WTC11 (cell line): ENCODE measurements at regions not wholly inside any gene's neighbourhood (a gene's known extent, or its start where the extent isn't known, plus 50 kb on each side); places are given as distances from the start of the nearest gene placed in this dataset.

Experiments used
- ATAC-seq: fragments of 200-7000 bp; cut with Tn5 transposase; 2 replicates; pipeline ENCODE4 v1.10.0; 2021; ENCODE audit warnings: mild to moderate bottlenecking, moderate library complexity
- CTCF ChIA-PET: fragments of 300-600 bp; sonication (Branson Sonifier 250); formaldehyde crosslinking; loops from one replicate; lab custom pipeline; 2021; ENCODE audit warnings: antibody characterized with exemption; lab: Charles Lee
- POLR2A ChIA-PET: fragments of 350-600 bp; sonication (Branson Sonifier 250); formaldehyde crosslinking; loops from one replicate; lab custom pipeline; 2021; ENCODE audit warnings: antibody characterized with exemption; lab: Charles Lee
- DNase-seq: peaks from one replicate; pipeline ENCODE4 v3.0.0; 2021; ENCODE audit warnings: low spot score
- H3K27ac Mint-ChIP-seq: 2 replicates; pipeline ENCODE4 v1.8.0; 2021; ENCODE audit warnings: mixed read lengths
- H3K27me3 Mint-ChIP-seq: 2 replicates; pipeline ENCODE4 v1.8.0; 2021; ENCODE audit warnings: low read depth, mild to moderate bottlenecking, moderate library complexity, mixed read lengths
- H3K36me3 Mint-ChIP-seq: 2 replicates; pipeline ENCODE4 v1.8.0; 2021; ENCODE audit warnings: mixed read lengths
- H3K4me1 Mint-ChIP-seq: 2 replicates; pipeline ENCODE4 v1.8.0; 2022; ENCODE audit warnings: mixed read lengths
- H3K4me3 Mint-ChIP-seq: 2 replicates; pipeline ENCODE4 v1.8.0; 2021; ENCODE audit warnings: mild to moderate bottlenecking, moderate library complexity, mixed read lengths
- H3K9me3 Mint-ChIP-seq: 2 replicates; pipeline ENCODE4 v1.8.0; 2021; ENCODE audit warnings: mixed read lengths
- ATF6 ChIP-seq: sonication (generic); formaldehyde crosslinking; IDR thresholded peaks from 2 replicates; pipeline ENCODE4 v1.8.1; 2023; ENCODE audit warnings: mild to moderate bottlenecking, missing genetic modification reagents
- CDX4 ChIP-seq: fragments of 250-450 bp; sonication (Bioruptor Pico); IDR thresholded peaks from 2 replicates; pipeline ENCODE4 v1.9.0; 2021; ENCODE audit warnings: moderate library complexity, mild to moderate bottlenecking, inconsistent platforms, borderline replicate concordance
- CREB1 ChIP-seq: sonication (generic); formaldehyde crosslinking; IDR thresholded peaks from 2 replicates; pipeline ENCODE4 v1.8.0; 2023; ENCODE audit warnings: mild to moderate bottlenecking, missing genetic modification reagents
- E2F4 ChIP-seq: sonication (generic); formaldehyde crosslinking; IDR thresholded peaks from 2 replicates; pipeline ENCODE4 v1.8.1; 2022; ENCODE audit warnings: low read depth, mild to moderate bottlenecking, moderate library complexity, missing genetic modification reagents, borderline replicate concordance
- FOXJ3 ChIP-seq: sonication (generic); formaldehyde crosslinking; IDR thresholded peaks from 2 replicates; pipeline ENCODE4 v1.9.0; 2021; ENCODE audit warnings: missing genetic modification reagents, mild to moderate bottlenecking, borderline replicate concordance
- GABPB1 ChIP-seq: sonication (generic); formaldehyde crosslinking; IDR thresholded peaks from 2 replicates; pipeline ENCODE4 v1.8.1; 2023; ENCODE audit warnings: mild to moderate bottlenecking, missing genetic modification reagents
- HMGA2 ChIP-seq: fragments of 250-450 bp; sonication (Bioruptor Pico); IDR thresholded peaks from 2 replicates; pipeline ENCODE4 v1.4.0; 2021; ENCODE audit warnings: mild to moderate bottlenecking, moderate library complexity
- JAZF1 ChIP-seq: fragments of 250-450 bp; sonication (Bioruptor Pico); IDR thresholded peaks from 2 replicates; pipeline ENCODE4 v1.9.0; 2021; ENCODE audit warnings: moderate library complexity, mild to moderate bottlenecking, inconsistent platforms
- JUN ChIP-seq: sonication (generic); formaldehyde crosslinking; IDR thresholded peaks from 2 replicates; pipeline ENCODE4 v1.8.0; 2023; ENCODE audit warnings: mild to moderate bottlenecking, missing genetic modification reagents
- NR2C2 ChIP-seq: sonication (generic); formaldehyde crosslinking; IDR thresholded peaks from 2 replicates; pipeline ENCODE4 v1.8.0; 2022; ENCODE audit warnings: mild to moderate bottlenecking, missing genetic modification reagents
- OVOL2 ChIP-seq: fragments of 250-450 bp; sonication (Bioruptor Pico); IDR thresholded peaks from 2 replicates; pipeline ENCODE4 v1.9.0; 2021; ENCODE audit warnings: mild to moderate bottlenecking, borderline replicate concordance
- RELA ChIP-seq: sonication (generic); formaldehyde crosslinking; IDR thresholded peaks from 2 replicates; pipeline ENCODE4 v1.8.1; 2022; ENCODE audit warnings: missing genetic modification reagents, mild to moderate bottlenecking, borderline replicate concordance
- RORB ChIP-seq: fragments of 250-450 bp; sonication (Bioruptor Pico); IDR thresholded peaks from 2 replicates; pipeline ENCODE4 v1.9.0; 2021; ENCODE audit warnings: mild to moderate bottlenecking
- SMAD3 ChIP-seq: sonication (generic); formaldehyde crosslinking; IDR thresholded peaks from 2 replicates; pipeline ENCODE4 v1.8.0; 2022; ENCODE audit warnings: missing genetic modification reagents, mild to moderate bottlenecking, borderline replicate concordance
- SMAD4 ChIP-seq: sonication (generic); formaldehyde crosslinking; IDR thresholded peaks from 2 replicates; pipeline ENCODE4 v1.8.0; 2022; ENCODE audit warnings: mild to moderate bottlenecking, missing genetic modification reagents
- SP1 ChIP-seq: sonication (generic); formaldehyde crosslinking; conservative IDR thresholded peaks from 2 replicates; pipeline ENCODE4 v1.8.1; 2022; ENCODE audit warnings: missing genetic modification reagents
- TP53 ChIP-seq: sonication (generic); formaldehyde crosslinking; IDR thresholded peaks from 2 replicates; pipeline ENCODE4 v1.8.1; 2023; ENCODE audit warnings: mild to moderate bottlenecking, missing genetic modification reagents
- ZMAT4 ChIP-seq: fragments of 250-450 bp; sonication (Bioruptor Pico); IDR thresholded peaks from 2 replicates; pipeline ENCODE4 v1.9.0; 2021; ENCODE audit warnings: mild to moderate bottlenecking
- ZNF671 ChIP-seq: fragments of 250-450 bp; sonication (Bioruptor Pico); IDR thresholded peaks from 2 replicates; pipeline ENCODE4 v1.8.0; 2021; ENCODE audit warnings: mild to moderate bottlenecking
- TF ChIP-seq, protein P1 (sequence below): sonication (generic); formaldehyde crosslinking; IDR thresholded peaks from 2 replicates; pipeline ENCODE4 v1.8.1; 2022; ENCODE audit warnings: missing genetic modification reagents, borderline replicate concordance
- TF ChIP-seq, protein P2 (sequence below): sonication (generic); formaldehyde crosslinking; conservative IDR thresholded peaks from 2 replicates; pipeline ENCODE4 v1.8.1; 2022; ENCODE audit warnings: mild to moderate bottlenecking, missing genetic modification reagents
- TF ChIP-seq, protein P3 (sequence below): sonication (generic); formaldehyde crosslinking; IDR thresholded peaks from 2 replicates; pipeline ENCODE4 v1.8.1; 2023; ENCODE audit warnings: mild to moderate bottlenecking, missing genetic modification reagents
- TF ChIP-seq, protein P4 (sequence below): sonication (generic); formaldehyde crosslinking; IDR thresholded peaks from 2 replicates; pipeline ENCODE4 v1.8.1; 2023; ENCODE audit warnings: mild to moderate bottlenecking, moderate library complexity, missing genetic modification reagents

DNA sequence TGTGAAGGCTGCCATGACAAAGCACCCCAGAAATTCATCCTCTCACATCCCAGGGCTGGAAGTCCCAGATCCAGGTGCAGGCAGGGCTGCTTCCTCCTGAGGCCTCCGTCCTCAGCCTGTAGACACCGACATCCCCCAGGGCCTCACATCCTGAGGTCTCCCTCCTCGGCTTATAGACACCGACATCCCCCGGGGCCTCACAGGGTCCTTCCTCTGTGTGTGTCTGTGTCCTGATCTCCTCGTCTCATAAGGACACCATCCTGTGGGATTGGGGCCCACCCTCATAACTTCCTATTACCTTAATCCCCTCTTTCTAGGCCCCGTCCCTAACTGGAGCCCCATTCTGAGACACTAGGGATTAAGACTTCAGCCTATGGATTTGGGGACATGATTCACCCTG is 92.0 kb upstream of the SNTG2 start (continued):
- TF ChIP-seq ATF6 (CRISPR knock-in tag): no peak
- TF ChIP-seq ZMAT4 (CRISPR knock-in tag): no peak
- no peak for TF ChIP-seq RORB (CRISPR knock-in tag)
- no peak for TF ChIP-seq GABPB1 (CRISPR knock-in tag)
- no peak for TF ChIP-seq FOXJ3 (CRISPR knock-in tag)
- TF ChIP-seq JAZF1 (CRISPR knock-in tag): no peak
- no peak for TF ChIP-seq SMAD3 (CRISPR knock-in tag)
- no peak for TF ChIP-seq CDX4
- no peak for TF ChIP-seq SMAD4 (CRISPR knock-in tag)

- Mint-ChIP-seq H3K4me3 (no peak overlapping the region), H3K9me3 (peaks cover 7% of the 10 kb centered on the region), H3K27ac (no peak overlapping the region), H3K27me3 (peaks cover 12% of the 10 kb centered on the region), H3K36me3 (no peaks in the 10 kb centered on the region; the same call in 1 of the 2 replicates), H3K4me1 (peaks cover 33% of the 10 kb centered on the region)
- ChIA-PET POLR2A (no interaction called here), CTCF (interaction anchor here (0.6 to 1.2 kb wide), 2 partner anchors 142 to 194 kb away, joined by 3 read pairs; no protein-coding TSS in a partner anchor)
- ATAC-seq (no peak), DNase-seq (no peak)
- TF ChIP-seq, protein P1, sequence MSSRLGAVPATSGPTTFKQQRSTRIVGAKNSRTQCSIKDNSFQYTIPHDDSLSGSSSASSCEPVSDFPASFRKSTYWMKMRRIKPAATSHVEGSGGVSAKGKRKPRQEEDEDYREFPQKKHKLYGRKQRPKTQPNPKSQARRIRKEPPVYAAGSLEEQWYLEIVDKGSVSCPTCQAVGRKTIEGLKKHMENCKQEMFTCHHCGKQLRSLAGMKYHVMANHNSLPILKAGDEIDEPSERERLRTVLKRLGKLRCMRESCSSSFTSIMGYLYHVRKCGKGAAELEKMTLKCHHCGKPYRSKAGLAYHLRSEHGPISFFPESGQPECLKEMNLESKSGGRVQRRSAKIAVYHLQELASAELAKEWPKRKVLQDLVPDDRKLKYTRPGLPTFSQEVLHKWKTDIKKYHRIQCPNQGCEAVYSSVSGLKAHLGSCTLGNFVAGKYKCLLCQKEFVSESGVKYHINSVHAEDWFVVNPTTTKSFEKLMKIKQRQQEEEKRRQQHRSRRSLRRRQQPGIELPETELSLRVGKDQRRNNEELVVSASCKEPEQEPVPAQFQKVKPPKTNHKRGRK (CRISPR knock-in tag): no peak
- TF ChIP-seq ZNF671 (no peak), OVOL2 (no peak), TP53 (no peak), RELA (CRISPR knock-in tag) (no peak), SMAD4 (CRISPR knock-in tag) (no peak), SP1 (no peak)
- TF ChIP-seq, protein P2, sequence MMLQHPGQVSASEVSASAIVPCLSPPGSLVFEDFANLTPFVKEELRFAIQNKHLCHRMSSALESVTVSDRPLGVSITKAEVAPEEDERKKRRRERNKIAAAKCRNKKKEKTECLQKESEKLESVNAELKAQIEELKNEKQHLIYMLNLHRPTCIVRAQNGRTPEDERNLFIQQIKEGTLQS (CRISPR knock-in tag): no peak
Measured at GRCh38 chr2:857937-858336, 92.7 kb upstream of the SNTG2 start.

DNA sequence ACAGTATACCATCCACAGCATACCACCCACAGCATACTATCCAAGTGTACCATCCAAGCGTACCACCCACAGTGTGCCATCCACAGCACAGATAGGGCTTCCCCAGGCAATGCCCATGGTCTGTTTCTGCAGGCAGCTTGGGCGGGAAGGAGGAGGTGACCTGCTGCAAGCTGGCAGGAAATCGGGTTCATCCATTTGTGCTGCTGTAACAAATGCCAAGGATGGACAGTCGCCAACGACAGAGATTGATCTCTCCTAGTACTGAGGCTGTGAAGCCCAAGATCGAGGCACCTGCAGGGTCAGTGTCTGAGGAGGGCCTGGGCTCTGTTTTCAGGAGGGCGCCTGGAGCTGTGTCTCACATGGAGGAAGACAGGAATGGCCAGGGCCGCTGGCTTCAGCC is 93.6 kb upstream of the SNTG2 start:
- CTCF ChIA-PET: interaction anchor here (1.2 to 1.6 kb wide), 2 partner anchors 194 to 284 kb away, joined by 3 read pairs; no protein-coding TSS in a partner anchor
- no peaks in the 10 kb centered on the region; the same call in 1 of the 2 replicates for H3K36me3 Mint-ChIP-seq
- TF ChIP-seq ZMAT4 (CRISPR knock-in tag) (no peak), CREB1 (CRISPR knock-in tag) (no peak), E2F4 (CRISPR knock-in tag) (no peak), RORB (CRISPR knock-in tag) (no peak), NR2C2 (CRISPR knock-in tag) (no peak), JUN (CRISPR knock-in tag) (no peak), HMGA2 (CRISPR knock-in tag) (no peak)
- TF ChIP-seq, protein P3, sequence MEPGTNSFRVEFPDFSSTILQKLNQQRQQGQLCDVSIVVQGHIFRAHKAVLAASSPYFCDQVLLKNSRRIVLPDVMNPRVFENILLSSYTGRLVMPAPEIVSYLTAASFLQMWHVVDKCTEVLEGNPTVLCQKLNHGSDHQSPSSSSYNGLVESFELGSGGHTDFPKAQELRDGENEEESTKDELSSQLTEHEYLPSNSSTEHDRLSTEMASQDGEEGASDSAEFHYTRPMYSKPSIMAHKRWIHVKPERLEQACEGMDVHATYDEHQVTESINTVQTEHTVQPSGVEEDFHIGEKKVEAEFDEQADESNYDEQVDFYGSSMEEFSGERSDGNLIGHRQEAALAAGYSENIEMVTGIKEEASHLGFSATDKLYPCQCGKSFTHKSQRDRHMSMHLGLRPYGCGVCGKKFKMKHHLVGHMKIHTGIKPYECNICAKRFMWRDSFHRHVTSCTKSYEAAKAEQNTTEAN (CRISPR knock-in tag): no peak
- TF ChIP-seq, protein P4, sequence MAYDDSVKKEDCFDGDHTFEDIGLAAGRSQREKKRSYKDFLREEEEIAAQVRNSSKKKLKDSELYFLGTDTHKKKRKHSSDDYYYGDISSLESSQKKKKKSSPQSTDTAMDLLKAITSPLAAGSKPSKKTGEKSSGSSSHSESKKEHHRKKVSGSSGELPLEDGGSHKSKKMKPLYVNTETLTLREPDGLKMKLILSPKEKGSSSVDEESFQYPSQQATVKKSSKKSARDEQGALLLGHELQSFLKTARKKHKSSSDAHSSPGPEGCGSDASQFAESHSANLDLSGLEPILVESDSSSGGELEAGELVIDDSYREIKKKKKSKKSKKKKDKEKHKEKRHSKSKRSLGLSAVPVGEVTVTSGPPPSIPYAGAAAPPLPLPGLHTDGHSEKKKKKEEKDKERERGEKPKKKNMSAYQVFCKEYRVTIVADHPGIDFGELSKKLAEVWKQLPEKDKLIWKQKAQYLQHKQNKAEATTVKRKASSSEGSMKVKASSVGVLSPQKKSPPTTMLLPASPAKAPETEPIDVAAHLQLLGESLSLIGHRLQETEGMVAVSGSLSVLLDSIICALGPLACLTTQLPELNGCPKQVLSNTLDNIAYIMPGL (CRISPR knock-in tag): no peak

More for the DNA sequence above, 93.6 kb upstream of the SNTG2 start:
- Mint-ChIP-seq H3K4me1 (peaks cover 33% of the 10 kb centered on the region), H3K27me3 (peaks cover 4% of the 10 kb centered on the region), H3K27ac (no peak overlapping the region), H3K9me3 (peaks cover 7% of the 10 kb centered on the region), H3K4me3 (no peak overlapping the region)
- DNase-seq (no peak), ATAC-seq (no peak)
- POLR2A ChIA-PET: no interaction called here
